H1 (cell line): ENCODE measurements at regions not wholly inside any gene's neighbourhood (a gene's known extent, or its start where the extent isn't known, plus 50 kb on each side); places are given as distances from the start of the nearest gene placed in this dataset.

ENCODE experiments used
- CTCF ChIA-PET: fragments of 300-600 bp; sonication (Branson Sonifier 250); formaldehyde crosslinking; loops from one replicate; lab custom pipeline; 2021; ENCODE audit not compliant: partially characterized antibody; lab: Charles Lee
- POLR2A ChIA-PET: fragments of 300-600 bp; sonication (Branson Sonifier 250); formaldehyde crosslinking; loops from one replicate; lab custom pipeline; 2021; ENCODE audit warnings: inconsistent platforms; ENCODE audit not compliant: partially characterized antibody; lab: Charles Lee
- DNase-seq, 2 experiments: peaks; one replicate each; pipeline versions ENCODE4 v3.0.0 to v3.0.0-alpha.2; 2010 to 2022; ENCODE audit warnings: low spot score in 2 of 2, low read depth in 1 of 2, mixed read lengths in 1 of 2
- FAIRE-seq: peaks from 2 replicates; lab custom pipeline; 2011; peaks lifted over from hg19 to GRCh38; lab: Jason Lieb, UNC
- H2AFZ ChIP-seq: 2 replicates; pipeline ENCODE4 v1.8.1; 2012; ENCODE audit warnings: low read length, inconsistent platforms
- H2AK5ac ChIP-seq: 2 replicates; pipeline ENCODE4 v1.6.1; 2013; ENCODE audit warnings: low read depth, low read length
- H2BK120ac ChIP-seq: replicated peaks from 2 replicates; pipeline ENCODE3; 2013; ENCODE audit warnings: low read depth, low read length, inconsistent platforms
- H2BK12ac ChIP-seq: 2 replicates; pipeline ENCODE4 v1.6.1; 2013; ENCODE audit warnings: low read depth, low read length
- H2BK15ac ChIP-seq: 2 replicates; pipeline ENCODE4 v1.6.1; 2013; ENCODE audit warnings: low read length
- H2BK20ac ChIP-seq: 2 replicates; pipeline ENCODE4 v1.6.1; 2013; ENCODE audit warnings: low read length
- H2BK5ac ChIP-seq: 2 replicates; pipeline ENCODE4 v1.6.1; 2013; ENCODE audit warnings: low read depth, low read length
- H3K14ac ChIP-seq: 2 replicates; pipeline ENCODE4 v1.6.1; 2013; ENCODE audit warnings: inconsistent platforms; ENCODE audit not compliant: insufficient read length
- H3K18ac ChIP-seq: 2 replicates; pipeline ENCODE4 v1.6.1; 2013; ENCODE audit warnings: low read length; ENCODE audit errors: extremely low read depth
- H3K23ac ChIP-seq: 2 replicates; pipeline ENCODE4 v1.6.1; 2013; ENCODE audit warnings: inconsistent platforms; ENCODE audit not compliant: insufficient read length
- H3K23me2 ChIP-seq: 2 replicates; pipeline ENCODE4 v1.6.1; 2013; ENCODE audit warnings: low read depth, low read length
- H3K27ac ChIP-seq: 2 replicates; pipeline ENCODE4 v1.6.1; 2011; ENCODE audit warnings: low read depth, low read length, inconsistent platforms
- H3K27me3 ChIP-seq, 4 experiments: replicated peaks in 1 of 4; 1 replicate in 1 of 4; 2 replicates in 3 of 4; pipeline versions ENCODE4 v1.6.1 to v1.8.1; 2011 to 2013; ENCODE audit warnings: low read length in 3 of 4, mild to moderate bottlenecking in 3 of 4, inconsistent platforms in 2 of 4, mixed read lengths in 2 of 4, moderate library complexity in 1 of 4; ENCODE audit not compliant: control insufficient read depth in 3 of 4, insufficient read depth in 3 of 4; ENCODE audit errors: extremely low read depth in 1 of 4
- H3K36me3 ChIP-seq, 4 experiments: 2 replicates each; pipeline versions ENCODE4 v1.6.1 to v1.8.1; 2011 to 2013; ENCODE audit warnings: mild to moderate bottlenecking in 4 of 4, low read length in 3 of 4, moderate library complexity in 2 of 4, control low read depth in 1 of 4, inconsistent platforms in 1 of 4; ENCODE audit not compliant: insufficient read depth in 4 of 4, control insufficient read depth in 2 of 4
- H3K4ac ChIP-seq: replicated peaks from 2 replicates; pipeline ENCODE3; 2013; ENCODE audit warnings: low read length, low read depth, mixed read lengths, inconsistent platforms; ENCODE audit not compliant: insufficient read length
- H3K4me1 ChIP-seq, 4 experiments: replicated peaks in 1 of 4; 1 replicate in 1 of 4; 2 replicates in 3 of 4; pipeline versions ENCODE4 v1.6.1 to v1.8.1; 2011 to 2013; ENCODE audit warnings: low read length in 3 of 4, inconsistent platforms in 2 of 4, mixed read lengths in 1 of 4; ENCODE audit not compliant: insufficient read depth in 4 of 4, control insufficient read depth in 3 of 4
- H3K4me2 ChIP-seq, 2 experiments: 2 replicates each; pipeline versions ENCODE4 v1.6.1 to v1.8.1; 2011 to 2013; ENCODE audit warnings: low read depth in 2 of 2, low read length in 2 of 2, control low read depth in 1 of 2, inconsistent platforms in 1 of 2, mild to moderate bottlenecking in 1 of 2; ENCODE audit not compliant: insufficient read depth in 1 of 2
- H3K4me3 ChIP-seq, 4 experiments: fragments of 200-600, 300-600 bp in 1 of 4; sonication (generic), shearing (Covaris generic), sonication (Bioruptor Twin) in 1 of 4; 2 replicates each; pipeline versions ENCODE4 v1.5.1 to v1.8.1; 2011 to 2016; ENCODE audit warnings: low read length in 4 of 4, low read depth in 3 of 4, control low read depth in 2 of 4, inconsistent platforms in 2 of 4, mild to moderate bottlenecking in 2 of 4, mixed read lengths in 1 of 4, moderate library complexity in 1 of 4; ENCODE audit not compliant: insufficient read depth in 2 of 4; ENCODE audit errors: extremely low read depth in 1 of 4
- H3K56ac ChIP-seq: replicated peaks from 2 replicates; pipeline ENCODE3; 2013; ENCODE audit warnings: low read depth, mild to moderate bottlenecking, mixed read lengths, low read length, inconsistent platforms; ENCODE audit not compliant: insufficient read length
- H3K79me1 ChIP-seq: 2 replicates; pipeline ENCODE4 v1.6.1; 2013; ENCODE audit warnings: low read depth, low read length, control low read depth
- H3K79me2 ChIP-seq, 2 experiments: 2 replicates each; pipeline versions ENCODE4 v1.6.1 to v1.8.1; 2012 to 2013; ENCODE audit warnings: low read length in 2 of 2, mild to moderate bottlenecking in 2 of 2, inconsistent platforms in 1 of 2; ENCODE audit not compliant: insufficient read depth in 2 of 2, control insufficient read depth in 1 of 2
- H3K9ac ChIP-seq, 4 experiments: replicated peaks in 1 of 4; 1 replicate in 1 of 4; 2 replicates in 3 of 4; pipeline versions ENCODE4 v1.6.1 to v1.8.1; 2011 to 2013; ENCODE audit warnings: low read depth in 3 of 4, low read length in 3 of 4, control low read depth in 2 of 4, mild to moderate bottlenecking in 2 of 4, moderate library complexity in 2 of 4, inconsistent platforms in 1 of 4; ENCODE audit errors: extremely low read depth in 1 of 4
- H3K9me3 ChIP-seq, 2 experiments: 2 replicates each; pipeline versions ENCODE4 v1.6.1 to v1.8.1; 2012 to 2013; ENCODE audit warnings: mild to moderate bottlenecking in 2 of 2, moderate library complexity in 2 of 2, control low read depth in 1 of 2, inconsistent platforms in 1 of 2, low read depth in 1 of 2, low read length in 1 of 2, mixed read lengths in 1 of 2; ENCODE audit not compliant: insufficient read depth in 2 of 2
- H4K20me1 ChIP-seq, 2 experiments: replicated peaks in 1 of 2; 2 replicates each; pipeline versions ENCODE3 to v1.8.1; 2011 to 2013; ENCODE audit warnings: inconsistent platforms in 2 of 2, low read length in 2 of 2, mild to moderate bottlenecking in 1 of 2; ENCODE audit not compliant: insufficient read depth in 2 of 2, control insufficient read depth in 1 of 2
- H4K5ac ChIP-seq: 2 replicates; pipeline ENCODE4 v1.6.1; 2013; ENCODE audit warnings: low read length, low read depth, mixed read lengths, inconsistent platforms; ENCODE audit not compliant: insufficient read length
- H4K8ac ChIP-seq: 2 replicates; pipeline ENCODE4 v1.8.0; 2013; ENCODE audit warnings: mild to moderate bottlenecking, moderate library complexity, low read length, inconsistent platforms; ENCODE audit not compliant: insufficient read depth; ENCODE audit errors: extremely low read depth
- H4K91ac ChIP-seq: replicated peaks from 2 replicates; pipeline ENCODE3; 2013; ENCODE audit warnings: low read length, mixed read lengths, inconsistent platforms; ENCODE audit not compliant: insufficient read length
- SP1 ChIP-seq: IDR thresholded peaks from 2 replicates; pipeline ENCODE4 v1.6.1; 2011; ENCODE audit warnings: low read depth, low read length
- SP4 ChIP-seq: IDR thresholded peaks from 2 replicates; pipeline ENCODE4 v1.6.1; 2012; ENCODE audit warnings: low read length, inconsistent platforms
- WGBS, 2 experiments: shearing (Covaris generic) in 1 of 2; methylation state at CpG; one replicate each; pipeline versions ENCODE4 v1.1.6 to v1.1.7; 2013 to 2015; ENCODE audit warnings: low lambda C conversion rate in 2 of 2, mixed read lengths in 2 of 2, inconsistent platforms in 1 of 2, low coverage in 1 of 2, missing lambda C conversion rate in 1 of 2; ENCODE audit not compliant: insufficient replicate concordance in 2 of 2, insufficient coverage in 1 of 2, insufficient read length in 1 of 2; ENCODE audit errors: extremely low coverage in 1 of 2, missing lambda C conversion rate in 1 of 2; 5-methylcytosine and 5-hydroxymethylcytosine counted together

- no peak overlapping the region for H3K23ac ChIP-seq
- H3K14ac ChIP-seq: no peak overlapping the region
- H2BK120ac ChIP-seq: no peak overlapping the region
- WGBS, 2 experiments: 91% methylated on average over 3 of the region's 3 CpGs; no CpG with 5 or more reads in 1 of the 2 experiments
- TF ChIP-seq SP4 (no peak), SP1 (no peak)
- no peak for DNase-seq
- H3K9ac ChIP-seq: no peak overlapping the region
- H3K36me3 ChIP-seq: no peaks in the 10 kb centered on the region
- peaks cover 0 to 6% (median 5%) of the 10 kb centered on the region in 4 experiments; a peak in 3 of 7 replicates for H3K4me1 ChIP-seq
- H4K91ac ChIP-seq: no peak overlapping the region
- H3K4me3 ChIP-seq: no peak overlapping the region
- no peak overlapping the region for H2BK12ac ChIP-seq
- no peak overlapping the region for H3K4ac ChIP-seq
- H2BK5ac ChIP-seq: no peak overlapping the region
- FAIRE-seq: no peak
- no peaks in the 10 kb centered on the region for H3K79me1 ChIP-seq
- H3K9me3 ChIP-seq: no peaks in the 10 kb centered on the region; a peak in 1 of 4 replicates
- no peak overlapping the region for H3K56ac ChIP-seq
- no peaks in the 10 kb centered on the region for H3K23me2 ChIP-seq
- no peaks in the 10 kb centered on the region for H3K79me2 ChIP-seq
- H2AK5ac ChIP-seq: no peak overlapping the region
- H4K5ac ChIP-seq: no peak overlapping the region
- no peak overlapping the region for H3K18ac ChIP-seq
- H4K20me1 ChIP-seq: no peaks in the 10 kb centered on the region
- H3K27me3 ChIP-seq: no peaks in the 10 kb centered on the region
- ChIA-PET CTCF (no interaction called here), POLR2A (no interaction called here)
- no peak overlapping the region for H2BK15ac ChIP-seq
- H3K4me2 ChIP-seq: no peak overlapping the region
- no peak overlapping the region for H4K8ac ChIP-seq
- no peak overlapping the region for H3K27ac ChIP-seq
- H2BK20ac ChIP-seq: 0 out of 2 replicates have a peak overlapping the region, but pooled peaks have one; percentile 40
- H2AFZ ChIP-seq: peak overlapping the region; percentile 57; the same call in 1 of the 2 replicates
Measured at GRCh38 chr2:21854938-21855337, 731.2 kb downstream of the TDRD15 start.
